CD4-positive, alpha-beta T cell treated with Interleukin-12 subunit alpha and Interleukin-12 subunit beta, for 1 hour (primary cell): ENCODE measurements at regions not wholly inside any gene's neighbourhood (a gene's known extent, or its start where the extent isn't known, plus 50 kb on each side); places are given as distances from the start of the nearest gene placed in this dataset.
"Not testable (repeated sequence)": the region's sequence is repeated elsewhere in the genome, so short reads cannot be mapped to it uniquely, and the experiment has no call there.

Source experiments
- DNase-seq: peaks from one replicate; pipeline ENCODE4 v3.0.0-alpha.2; 2020

GRCh38 chr2:83860320-83860719 is 598.8 kb downstream of the SUCLG1 start:
- DNase-seq = no peak

GRCh38 chr2:83859553-83859952 is 599.5 kb downstream of the SUCLG1 start:
- no peak for DNase-seq

- DNase-seq = no peak
Measured at GRCh38 chr2:83851066-83851465, 608.0 kb downstream of the SUCLG1 start.

- no peak for DNase-seq
Measured at GRCh38 chr2:83850071-83850725, 608.9 kb downstream of the SUCLG1 start.

GRCh38 chr2:83844490-83844889 is 614.6 kb downstream of the SUCLG1 start:
- DNase-seq = no peak

- DNase-seq = no peak
Measured at GRCh38 chr2:83842421-83842820, 616.7 kb downstream of the SUCLG1 start.

GRCh38 chr2:83837823-83838222 is 621.3 kb downstream of the SUCLG1 start:
- DNase-seq = no peak

- DNase-seq = no peak
Measured at GRCh38 chr2:83827618-83828017, 631.5 kb downstream of the SUCLG1 start.

- no peak for DNase-seq
Measured at GRCh38 chr2:83826577-83826976, 632.5 kb downstream of the SUCLG1 start.

- no peak for DNase-seq
Measured at GRCh38 chr2:83823229-83823628, 635.9 kb downstream of the SUCLG1 start.

GRCh38 chr2:83817511-83817910 is 641.6 kb downstream of the SUCLG1 start:
- no peak for DNase-seq

- DNase-seq = no peak
Measured at GRCh38 chr2:83808878-83809277, 650.2 kb downstream of the SUCLG1 start.

- DNase-seq = no peak
Measured at GRCh38 chr2:83802604-83803003, 656.5 kb downstream of the SUCLG1 start.

GRCh38 chr2:83795777-83796176 is 663.3 kb downstream of the SUCLG1 start:
- no peak for DNase-seq

- DNase-seq = not testable (repeated sequence)
Measured at GRCh38 chr2:83790467-83790866, 668.6 kb downstream of the SUCLG1 start.

- DNase-seq = not testable (repeated sequence)
Measured at GRCh38 chr2:83789674-83790073, 669.4 kb downstream of the SUCLG1 start.

GRCh38 chr2:83788938-83789566 is 670.0 kb downstream of the SUCLG1 start:
- not testable (repeated sequence) for DNase-seq

GRCh38 chr2:83787189-83787588 is 671.9 kb downstream of the SUCLG1 start:
- no peak for DNase-seq

- no peak for DNase-seq
Measured at GRCh38 chr2:83786140-83786539, 672.9 kb downstream of the SUCLG1 start.

GRCh38 chr2:83784947-83785346 is 674.1 kb downstream of the SUCLG1 start:
- DNase-seq = no peak

- DNase-seq = no peak
Measured at GRCh38 chr2:83784315-83784714, 674.8 kb downstream of the SUCLG1 start.

GRCh38 chr2:83782122-83782521 is 677.0 kb downstream of the SUCLG1 start:
- DNase-seq = no peak

- no peak for DNase-seq
Measured at GRCh38 chr2:83764447-83765005, 694.6 kb downstream of the SUCLG1 start.

GRCh38 chr2:83757329-83757728 is 701.8 kb downstream of the SUCLG1 start:
- no peak for DNase-seq

- DNase-seq = no peak
Measured at GRCh38 chr2:83756219-83756618, 702.9 kb downstream of the SUCLG1 start.
